ENCODE measurements at regions not wholly inside any gene's neighbourhood (a gene's known extent, or its start where the extent isn't known, plus 50 kb on each side); places are given as distances from the start of the nearest gene placed in this dataset.

- H4K20me1 ChIP-seq (ENCODE audit: insufficient read depth), result no peaks in the 10 kb centered on the region
- 50% methylated on average over 3 of the region's 3 CpGs for WGBS (ENCODE audit: low lambda C conversion rate)
- H3K4me1 ChIP-seq (ENCODE audit: control insufficient read depth in 1 of 2, insufficient read depth in 2 of 2, low read depth in 1 of 2, low read length in 1 of 2), result peaks cover 2 to 44% of the 10 kb centered on the region in 2 experiments
- ChIA-PET CTCF (interaction anchor here (1.6 to 2.4 kb wide), 3 partner anchors 9 to 60 kb away, joined by 5 to 12 read pairs (median 6); no protein-coding TSS in a partner anchor), POLR2A (no interaction called here)
- peak overlapping the region; percentile 56 to 99; a peak in 3 of 4 replicates for H3K27ac ChIP-seq (ENCODE audit: low read depth in 2 of 2, low read length in 1 of 2)
- DNase-seq, result no peak
- H2AFZ ChIP-seq (ENCODE audit: low read depth), result no peak overlapping the region
- peaks cover 83% of the 10 kb centered on the region for H3K79me2 ChIP-seq (ENCODE audit: insufficient read depth)
- peak overlapping the region; percentile 32; the same call in 1 of the 2 replicates for H3K9ac ChIP-seq
- no peaks in the 10 kb centered on the region for H3K9me2 ChIP-seq
- no peak overlapping the region for H3K4me2 ChIP-seq
- H3K27me3 ChIP-seq (ENCODE audit: insufficient read depth), result no peaks in the 10 kb centered on the region
- peaks cover 84% of the 10 kb centered on the region for H3F3A ChIP-seq (replicated peaks; ENCODE audit: insufficient read depth)
- no peaks in the 10 kb centered on the region for H3K9me3 ChIP-seq
- H3K4me3 ChIP-seq (ENCODE audit: low read depth in 2 of 2, low read length in 1 of 2), result no peak overlapping the region
- TF ChIP-seq SIN3A (IDR thresholded peaks at IDR 0.05; ENCODE audit: borderline replicate concordance, low read depth, low read length) (no peak), NFIC (IDR thresholded peaks at IDR 0.05; ENCODE audit: borderline replicate concordance) (peak; percentile 4; the same call in 1 of the 2 replicates)
- peaks cover 0 to 16% of the 10 kb centered on the region in 2 experiments for H3K36me3 ChIP-seq (replicated peaks in 1 of 2; ENCODE audit: control insufficient read depth in 1 of 2, insufficient read depth in 2 of 2, low read length in 1 of 2)
Observed at GRCh38 chr1:201769966-201770365, 59.0 kb upstream of the IPO9 start.

GRCh38 chr1:201771466-201771865, 57.5 kb upstream of the IPO9 start:
- peak overlapping the region; percentile 76; the same call in 1 of the 2 replicates for H3K9ac ChIP-seq
- H2AFZ ChIP-seq (ENCODE audit: low read depth), result no peak overlapping the region
- DNase-seq, result no peak
- H3K4me2 ChIP-seq, result no peak overlapping the region
- POLR2A ChIA-PET, result no interaction called here
- no peak overlapping the region for H3K4me3 ChIP-seq (ENCODE audit: low read depth in 2 of 2, low read length in 1 of 2)
- H3F3A ChIP-seq (replicated peaks; ENCODE audit: insufficient read depth), result peaks cover 86% of the 10 kb centered on the region
- 84% methylated on average over 2 of the region's 2 CpGs for WGBS (ENCODE audit: low lambda C conversion rate)
- H3K36me3 ChIP-seq (replicated peaks in 1 of 2; ENCODE audit: control insufficient read depth in 1 of 2, insufficient read depth in 2 of 2, low read length in 1 of 2), result peaks cover 0 to 28% of the 10 kb centered on the region in 2 experiments
- TF ChIP-seq ZBTB33 (IDR thresholded peaks at IDR 0.05; ENCODE audit: borderline replicate concordance, low read depth) (no peak), YY1 (IDR thresholded peaks at IDR 0.05; ENCODE audit: low read depth) (no peak), USF1 (IDR thresholded peaks at IDR 0.05; ENCODE audit: borderline replicate concordance, low read depth) (no peak), POLR2AphosphoS5 (IDR thresholded peaks at IDR 0.05; ENCODE audit: low read depth, low read length) (no peak), TCF12 (IDR thresholded peaks at IDR 0.05) (no peak), RCOR1 (IDR thresholded peaks at IDR 0.05; ENCODE audit: low read length) (no peak), NRF1 (IDR thresholded peaks at IDR 0.05; ENCODE audit: low read depth, low read length) (no peak), NFIC (IDR thresholded peaks at IDR 0.05; ENCODE audit: borderline replicate concordance) (no peak), FOXJ3 (CRISPR knock-in tag; IDR thresholded peaks at IDR 0.05) (no peak), PBX3 (IDR thresholded peaks at IDR 0.05) (no peak), GATA2 (CRISPR knock-in tag; IDR thresholded peaks at IDR 0.05) (no peak), RAD21 (IDR thresholded peaks at IDR 0.05; ENCODE audit: low read length) (no peak), MEF2A (IDR thresholded peaks at IDR 0.05; ENCODE audit: borderline replicate concordance, low read depth) (no peak), MXI1 (IDR thresholded peaks at IDR 0.05; ENCODE audit: low read depth, low read length) (no peak), REST (IDR thresholded peaks at IDR 0.05; ENCODE audit: low read depth, low read length) (no peak), CHD2 (IDR thresholded peaks at IDR 0.05; ENCODE audit: low read length, partially characterized antibody) (no peak), GABPA (IDR thresholded peaks at IDR 0.05; ENCODE audit: low read depth) (no peak)
- peaks cover 2 to 44% of the 10 kb centered on the region in 2 experiments for H3K4me1 ChIP-seq (ENCODE audit: control insufficient read depth in 1 of 2, insufficient read depth in 2 of 2, low read depth in 1 of 2, low read length in 1 of 2)
- H3K79me2 ChIP-seq (ENCODE audit: insufficient read depth), result peaks cover 86% of the 10 kb centered on the region
- H3K9me3 ChIP-seq, result no peaks in the 10 kb centered on the region
- H3K27ac ChIP-seq (ENCODE audit: low read depth in 2 of 2, low read length in 1 of 2), result peak overlapping the region; percentile 56 to 99; a peak in 3 of 4 replicates
- no peaks in the 10 kb centered on the region for H3K9me2 ChIP-seq
- CTCF ChIA-PET, result interaction anchor here (1.0 to 26.9 kb wide), 4 partner anchors 22 to 53 kb away, joined by 3 to 827 read pairs (median 9); no protein-coding TSS in a partner anchor
- no peaks in the 10 kb centered on the region for H4K20me1 ChIP-seq (ENCODE audit: insufficient read depth)
- no peaks in the 10 kb centered on the region for H3K27me3 ChIP-seq (ENCODE audit: insufficient read depth)
